Heart left ventricle (tissue), 13 donors: ENCODE measurements at regions not wholly inside any gene's neighbourhood (a gene's known extent, or its start where the extent isn't known, plus 50 kb on each side); places are given as distances from the start of the nearest gene placed in this dataset.

Experiments
- CTCF ChIP-seq, 12 donors: fragments of 200-600 bp; sonication (generic) in 4 of 12; IDR thresholded peaks; one replicate each; pipeline versions ENCODE4 v1.5.0 to v1.8.0; 2018 to 2022; ENCODE audit warnings: antibody characterized with exemption in 12 of 12, mild to moderate bottlenecking in 5 of 12
- POLR2A ChIP-seq, 2 donors: fragments of 450-650 bp; IDR thresholded peaks; one replicate each; pipeline ENCODE4 v1.6.1; 2017; ENCODE audit warnings: antibody characterized with exemption in 2 of 2, mild to moderate bottlenecking in 2 of 2, moderate library complexity in 2 of 2
- donor health status: ischemic (EF 13 %, LVEDD 7.1; RV severe dilation, severe dysfunction).
- donor health status: DM: no; HTN: yes; CAD: no.
- donor health status: DM: no; HTN: no; CAD: no.
- donor health status: ischemic (EF 25% LVEDD 6.9; RV normal size, moderate dysfunction).
- donor health status: ischemic (EF 25% LVEDD 5.7; RV mildly dilated, moderate dysfunction).
- donor health status: ischemic (EF 35%, LVEDD 5.7; RV mildly dilated, moderate dysfunction).
- donor health status: nonischemic (EF 11% LVEDD 7.7; RV severe dilation, severe dysfunction).
- donor health status: DM: yes; HTN: yes; CAD: no.
- donor health status: PGD.
- donor health status: ischemic (EF 29% LVEDD 5.4; RV normal size, mild dysfunction).
- donor health status: nonischemic (EF 23%, LVEDD 6.1; RV moderate dilation, normal function).

DNA sequence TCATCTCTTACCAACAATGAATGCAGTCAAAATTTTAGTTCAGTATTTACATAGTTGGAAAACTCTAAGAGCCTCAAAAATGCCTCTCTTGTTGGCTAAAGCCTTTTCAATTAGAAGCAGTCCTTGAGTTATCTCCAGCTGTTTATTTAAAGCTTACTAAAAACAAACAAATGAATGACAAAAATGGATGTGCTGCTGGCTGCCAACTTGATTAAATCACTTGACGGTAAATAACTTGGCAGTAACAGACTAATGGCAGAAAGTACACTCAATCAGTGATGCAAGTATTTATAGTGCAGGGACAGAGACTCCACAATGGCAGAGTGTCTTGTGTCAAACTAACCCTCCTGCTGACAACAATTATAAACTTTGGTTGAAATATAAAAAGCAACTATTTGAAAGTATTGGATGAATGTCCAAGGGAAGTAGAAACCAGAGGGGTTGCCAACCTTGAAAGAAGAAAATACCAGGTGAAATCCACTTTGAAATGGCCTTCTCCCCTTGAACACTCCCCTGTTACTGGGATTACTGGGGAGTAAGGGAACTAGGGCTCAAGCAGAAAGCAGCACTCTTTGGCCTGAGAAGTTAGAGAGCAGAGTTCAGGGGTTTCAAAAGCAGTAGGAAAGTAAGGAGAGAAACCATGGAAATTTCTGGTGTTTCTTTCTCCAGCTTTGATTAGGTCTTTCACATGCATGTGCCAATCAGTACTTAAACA, 245.2 kb upstream of the SPHKAP start:
- no peak for TF ChIP-seq CTCF (IDR thresholded peaks at IDR 0.05)
- no peak for TF ChIP-seq POLR2A (IDR thresholded peaks at IDR 0.05)
